T-cell (primary cell): ENCODE measurements at regions not wholly inside any gene's neighbourhood (a gene's known extent, or its start where the extent isn't known, plus 50 kb on each side); places are given as distances from the start of the nearest gene placed in this dataset.

Experiments
- ATAC-seq, 4 experiments: fragments of 200-7000 bp in 3 of 4; fragments of 150-1000 bp in 1 of 4; cut with Tn5 transposase; replicated peaks in 1 of 4; 1 replicate in 3 of 4; 2 replicates in 1 of 4; pipeline ENCODE4 v1.10.0; 2021; ENCODE audit warnings: moderate library complexity in 3 of 4, mild to moderate bottlenecking in 2 of 4, moderate number of reproducible peaks in 1 of 4
- CTCF ChIA-PET, 2 donors: fragments of 300-600 bp; sonication (Branson Sonifier 250); formaldehyde crosslinking; loops; one replicate each; lab custom pipeline; 2022; ENCODE audit warnings: antibody characterized with exemption in 2 of 2; lab: Charles Lee
- POLR2A ChIA-PET, 2 donors: fragments of 300-600 bp; sonication (Branson Sonifier 250); formaldehyde crosslinking; loops; one replicate each; lab custom pipeline; 2022; ENCODE audit warnings: antibody characterized with exemption in 2 of 2; lab: Charles Lee
- DNase-seq, 35 experiments: peaks; one replicate each; pipeline versions ENCODE4 v3.0.0 to v3.0.0-alpha.2; 2013 to 2023
- H3K27ac ChIP-seq: one replicate; pipeline ENCODE4 v1.5.1; 2013; ENCODE audit warnings: low read length
- H3K27me3 ChIP-seq, 2 experiments: replicated peaks in 1 of 2; 1 replicate in 1 of 2; 2 replicates in 1 of 2; pipeline versions ENCODE4 v1.6.1 to v1.7.0; 2013; ENCODE audit warnings: low read length in 1 of 2, mixed read lengths in 1 of 2; ENCODE audit not compliant: control insufficient read depth in 2 of 2, insufficient read depth in 2 of 2; ENCODE audit errors: extremely low read depth in 1 of 2
- H3K36me3 ChIP-seq, 2 donors: 1 replicate in 1 of 2; 2 replicates in 1 of 2; pipeline versions ENCODE4 v1.6.1 to v1.7.0; 2013; ENCODE audit warnings: low read length in 1 of 2; ENCODE audit not compliant: control insufficient read depth in 2 of 2, insufficient read depth in 1 of 2; ENCODE audit errors: extremely low read depth in 1 of 2
- H3K4me1 ChIP-seq, 2 experiments: 1 replicate in 1 of 2; 2 replicates in 1 of 2; pipeline versions ENCODE4 v1.6.1 to v1.7.0; 2013; ENCODE audit warnings: low read length in 2 of 2, mixed read lengths in 1 of 2; ENCODE audit not compliant: insufficient read depth in 2 of 2, control insufficient read depth in 1 of 2; ENCODE audit errors: extremely low read depth in 1 of 2
- H3K4me3 ChIP-seq, 2 donors: 1 replicate in 1 of 2; 2 replicates in 1 of 2; pipeline versions ENCODE4 v1.5.1 to v1.7.0; 2013; ENCODE audit warnings: mild to moderate bottlenecking in 2 of 2, low read length in 1 of 2, moderate library complexity in 1 of 2; ENCODE audit not compliant: control insufficient read depth in 1 of 2; ENCODE audit errors: extremely low read depth in 1 of 2
- H3K9me3 ChIP-seq: 2 replicates; pipeline ENCODE4 v1.7.0; 2013
- H3K27ac Mint-ChIP-seq, 2 donors: one replicate each; pipeline ENCODE4 v1.8.0; 2020 to 2021; ENCODE audit warnings: mild to moderate bottlenecking in 2 of 2, mixed read lengths in 2 of 2
- H3K27me3 Mint-ChIP-seq, 2 donors: one replicate each; pipeline ENCODE4 v1.8.0; 2021 to 2022; ENCODE audit warnings: mixed read lengths in 2 of 2
- H3K36me3 Mint-ChIP-seq: one replicate; pipeline ENCODE4 v1.8.0; 2021; ENCODE audit warnings: mixed read lengths
- H3K4me1 Mint-ChIP-seq, 3 donors: one replicate each; pipeline ENCODE4 v1.8.0; 2020 to 2022; ENCODE audit warnings: mixed read lengths in 3 of 3, mild to moderate bottlenecking in 1 of 3
- H3K4me3 Mint-ChIP-seq, 3 donors: one replicate each; pipeline ENCODE4 v1.8.0; 2020 to 2022; ENCODE audit warnings: mild to moderate bottlenecking in 3 of 3, mixed read lengths in 3 of 3, moderate library complexity in 3 of 3
- H3K9me3 Mint-ChIP-seq, 3 donors: one replicate each; pipeline ENCODE4 v1.8.0; 2020 to 2022; ENCODE audit warnings: mixed read lengths in 3 of 3
- WGBS: methylation state at CpG from one replicate; pipeline ENCODE4 v1.1.5; 2013; ENCODE audit warnings: missing lambda C conversion rate; ENCODE audit not compliant: insufficient coverage; 5-methylcytosine and 5-hydroxymethylcytosine counted together

GRCh38 chr4:156419080-156419685, 465.5 kb upstream of the CTSO start:
- CTCF ChIA-PET = no interaction called here
- POLR2A ChIA-PET = no interaction called here
- no peaks in the 10 kb centered on the region for H3K27me3 ChIP-seq

DNA sequence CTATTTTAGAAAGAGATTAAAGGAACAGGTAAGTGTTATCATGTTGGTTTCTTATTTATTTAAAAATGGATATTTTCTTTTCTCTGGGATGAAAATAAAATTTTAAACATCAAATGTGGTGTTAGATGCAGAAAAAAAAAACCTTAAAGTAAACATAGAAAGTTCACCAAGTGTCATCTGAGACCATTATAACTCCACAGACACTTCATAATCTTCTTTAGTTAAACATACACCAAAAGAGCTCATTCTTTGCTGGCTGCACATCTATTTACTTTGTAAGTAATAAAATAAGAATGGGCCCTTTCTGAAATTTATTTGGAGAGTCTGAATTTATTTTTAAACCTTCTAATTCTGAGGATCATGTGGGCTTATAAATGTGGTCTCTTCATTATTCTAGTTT, 460.7 kb upstream of the CTSO start:
- Histone ChIP-seq H3K4me1 (no peaks in the 10 kb centered on the region), H3K36me3 (no peaks in the 10 kb centered on the region), H3K27me3 (no peaks in the 10 kb centered on the region), H3K9me3 (no peaks in the 10 kb centered on the region), H3K4me3 (no peak overlapping the region), H3K27ac (no peak overlapping the region)
- Mint-ChIP-seq H3K27me3 (no peaks in the 10 kb centered on the region), H3K4me1 (no peaks in the 10 kb centered on the region), H3K4me3 (no peak overlapping the region), H3K27ac (no peak overlapping the region), H3K9me3 (peaks cover 3 to 13% (median 3%) of the 10 kb centered on the region in 3 donors), H3K36me3 (no peaks in the 10 kb centered on the region)
- POLR2A ChIA-PET = no interaction called here
- ATAC-seq (no peak), DNase-seq (no peak)
- CTCF ChIA-PET = no interaction called here

More at GRCh38 chr4:156419080-156419685, 465.5 kb upstream of the CTSO start:
- DNase-seq = no peak
- Histone ChIP-seq H3K36me3 (no peaks in the 10 kb centered on the region), H3K27ac (no peak overlapping the region), H3K4me3 (no peak overlapping the region), H3K9me3 (no peaks in the 10 kb centered on the region), H3K4me1 (no peaks in the 10 kb centered on the region)
- H3K36me3 Mint-ChIP-seq = no peaks in the 10 kb centered on the region
- H3K4me3 Mint-ChIP-seq = no peak overlapping the region
- H3K27me3 Mint-ChIP-seq = no peaks in the 10 kb centered on the region
- H3K9me3 Mint-ChIP-seq = peaks cover 0 to 4% (median 2%) of the 10 kb centered on the region in 3 donors
- 80% methylated on average over 1 of the region's 2 CpGs for WGBS
- no peak overlapping the region for H3K27ac Mint-ChIP-seq
- H3K4me1 Mint-ChIP-seq = no peaks in the 10 kb centered on the region
- ATAC-seq = no peak

GRCh38 chr4:156413239-156414135, 459.8 kb upstream of the CTSO start:
- Histone ChIP-seq H3K4me3 (no peak overlapping the region), H3K27me3 (no peaks in the 10 kb centered on the region), H3K9me3 (no peaks in the 10 kb centered on the region), H3K4me1 (no peaks in the 10 kb centered on the region), H3K27ac (no peak overlapping the region), H3K36me3 (no peaks in the 10 kb centered on the region)
- H3K27me3 Mint-ChIP-seq = no peaks in the 10 kb centered on the region
- H3K36me3 Mint-ChIP-seq = no peaks in the 10 kb centered on the region
- H3K27ac Mint-ChIP-seq = no peak overlapping the region
- POLR2A ChIA-PET = no interaction called here
- DNase-seq (no peak), ATAC-seq (no peak)
- CTCF ChIA-PET = no interaction called here
- peaks cover 3 to 17% (median 4%) of the 10 kb centered on the region in 3 donors for H3K9me3 Mint-ChIP-seq
- H3K4me3 Mint-ChIP-seq = no peak overlapping the region
- no peaks in the 10 kb centered on the region for H3K4me1 Mint-ChIP-seq
- 17% methylated on average over 1 of the region's 3 CpGs for WGBS

GRCh38 chr4:156411531-156411930, 457.9 kb upstream of the CTSO start:
- POLR2A ChIA-PET = no interaction called here
- Mint-ChIP-seq H3K27me3 (no peaks in the 10 kb centered on the region), H3K36me3 (no peaks in the 10 kb centered on the region), H3K4me1 (no peaks in the 10 kb centered on the region), H3K27ac (no peak overlapping the region), H3K9me3 (peaks cover 3 to 18% (median 10%) of the 10 kb centered on the region in 3 donors), H3K4me3 (no peak overlapping the region)
- ATAC-seq (no peak), DNase-seq (no peak)
- Histone ChIP-seq H3K27ac (no peak overlapping the region), H3K9me3 (no peaks in the 10 kb centered on the region), H3K36me3 (no peaks in the 10 kb centered on the region), H3K27me3 (no peaks in the 10 kb centered on the region), H3K4me3 (no peak overlapping the region), H3K4me1 (no peaks in the 10 kb centered on the region)
- CTCF ChIA-PET = no interaction called here
- 40% methylated on average over 1 of the region's 2 CpGs for WGBS

- Histone ChIP-seq H3K4me3 (no peak overlapping the region), H3K27ac (no peak overlapping the region), H3K4me1 (no peaks in the 10 kb centered on the region), H3K36me3 (no peaks in the 10 kb centered on the region), H3K27me3 (no peaks in the 10 kb centered on the region), H3K9me3 (no peaks in the 10 kb centered on the region)
- 85% methylated on average over 2 of the region's 4 CpGs for whole genome bisulfite sequencing
- H3K27me3 Mint-ChIP-seq = no peaks in the 10 kb centered on the region
- H3K27ac Mint-ChIP-seq = no peak overlapping the region
- H3K4me3 Mint-ChIP-seq = no peak overlapping the region
- no peaks in the 10 kb centered on the region for H3K36me3 Mint-ChIP-seq
- ATAC-seq (no peak), DNase-seq (no peak)
- ChIA-PET CTCF (no interaction called here), POLR2A (no interaction called here)
- peaks cover 3 to 33% (median 15%) of the 10 kb centered on the region in 3 donors for H3K9me3 Mint-ChIP-seq
- no peaks in the 10 kb centered on the region for H3K4me1 Mint-ChIP-seq
Measured at GRCh38 chr4:156408749-156409148, 455.1 kb upstream of the CTSO start.

- ChIA-PET POLR2A (no interaction called here), CTCF (interaction anchor here in 1 of 2 donors (0.6 kb wide), 1 partner anchor 488 kb away, joined by 6 read pairs; no protein-coding TSS in a partner anchor)
- Histone ChIP-seq H3K27me3 (no peaks in the 10 kb centered on the region), H3K27ac (no peak overlapping the region), H3K4me1 (no peaks in the 10 kb centered on the region), H3K4me3 (no peak overlapping the region), H3K36me3 (no peaks in the 10 kb centered on the region), H3K9me3 (no peaks in the 10 kb centered on the region)
- Mint-ChIP-seq H3K9me3 (peaks cover 3 to 15% (median 8%) of the 10 kb centered on the region in 3 donors), H3K36me3 (no peaks in the 10 kb centered on the region), H3K4me1 (no peaks in the 10 kb centered on the region), H3K27ac (no peak overlapping the region), H3K27me3 (no peaks in the 10 kb centered on the region), H3K4me3 (no peak overlapping the region)
- DNase-seq = no peak
- WGBS = 29% methylated on average over 1 of the region's 2 CpGs
- ATAC-seq = no peak
Measured at GRCh38 chr4:156401371-156401770, 447.7 kb upstream of the CTSO start.
